GM23338 (cell line): ENCODE measurements at regions not wholly inside any gene's neighbourhood (a gene's known extent, or its start where the extent isn't known, plus 50 kb on each side); places are given as distances from the start of the nearest gene placed in this dataset.

Experiments used
- CREB1 ChIP-seq: fragments of 250-450 bp; sonication (Bioruptor Pico); IDR thresholded peaks from 2 replicates; pipeline ENCODE4 v1.5.0; 2020; ENCODE audit warnings: low read depth, mild to moderate bottlenecking, moderate library complexity
- CTCF ChIP-seq, 2 experiments: fragments of 200-600 bp in 1 of 2; sonication (generic) in 1 of 2; conservative IDR thresholded peaks; 2 replicates each; pipeline versions ENCODE4 v1.5.1 to v1.6.1; 2016 to 2017; ENCODE audit warnings: antibody characterized with exemption in 2 of 2, low read depth in 2 of 2, mild to moderate bottlenecking in 2 of 2, moderate library complexity in 1 of 2
- ETS1 ChIP-seq: IDR thresholded peaks from 2 replicates; pipeline ENCODE4 v1.6.1; 2016; ENCODE audit warnings: antibody characterized with exemption
- EZH2 ChIP-seq: fragments of 200-600 bp; sonication (generic); IDR thresholded peaks from one replicate; pipeline ENCODE4 v1.8.0; 2017; ENCODE audit warnings: antibody characterized with exemption, mild to moderate bottlenecking, low read depth; ENCODE audit not compliant: unreplicated experiment
- EZH2phosphoT487 ChIP-seq: fragments of 200-600 bp; sonication (generic); IDR thresholded peaks from one replicate; pipeline ENCODE4 v1.8.1; 2018; ENCODE audit warnings: antibody characterized with exemption; ENCODE audit not compliant: unreplicated experiment
- JUNB ChIP-seq: IDR thresholded peaks from one replicate; pipeline ENCODE4 v1.6.1; 2016; ENCODE audit warnings: antibody characterized with exemption; ENCODE audit not compliant: unreplicated experiment
- NANOG ChIP-seq: IDR thresholded peaks from 2 replicates; pipeline ENCODE4 v1.6.1; 2016; ENCODE audit warnings: antibody characterized with exemption, borderline replicate concordance
- POLR2AphosphoS5 ChIP-seq: IDR thresholded peaks from 2 replicates; pipeline ENCODE4 v1.6.1; 2016; ENCODE audit warnings: antibody characterized with exemption, low read depth
- REST ChIP-seq: IDR thresholded peaks from one replicate; pipeline ENCODE4 v1.6.1; 2018; ENCODE audit warnings: antibody characterized with exemption; ENCODE audit not compliant: unreplicated experiment
- STAT1 ChIP-seq: IDR thresholded peaks from one replicate; pipeline ENCODE4 v1.6.1; 2016; ENCODE audit warnings: antibody characterized with exemption; ENCODE audit not compliant: unreplicated experiment
- ZNF462 ChIP-seq: fragments of 250-450 bp; sonication (Bioruptor Pico); IDR thresholded peaks from 2 replicates; pipeline ENCODE4 v1.5.0; 2020; ENCODE audit warnings: mild to moderate bottlenecking, moderate library complexity

GRCh38 chr11:104549019-104549418 is 349.2 kb downstream of the CASP12 start:
- TF ChIP-seq CTCF (conservative IDR thresholded peaks at IDR 0.05; ENCODE audit: low read depth in 2 of 2) (no peak), EZH2 (no peak), POLR2AphosphoS5 (no peak), CREB1 (CRISPR knock-in tag) (no peak), EZH2phosphoT487 (no peak), ZNF462 (CRISPR knock-in tag) (no peak), REST (no peak), JUNB (no peak), STAT1 (no peak), ETS1 (no peak), NANOG (no peak)
